Esophagus (tissue), 2 donors: ENCODE measurements at regions not wholly inside any gene's neighbourhood (a gene's known extent, or its start where the extent isn't known, plus 50 kb on each side); places are given as distances from the start of the nearest gene placed in this dataset.

Experiments
- H3K27ac ChIP-seq, 2 donors: one replicate each; pipeline ENCODE4 v1.5.1; 2013; ENCODE audit warnings: low read depth in 2 of 2, mild to moderate bottlenecking in 2 of 2, inconsistent platforms in 1 of 2, low read length in 1 of 2, moderate library complexity in 1 of 2
- H3K27me3 ChIP-seq, 2 donors: one replicate each; pipeline ENCODE4 v1.6.1; 2013; ENCODE audit warnings: low read length in 2 of 2, control low read depth in 1 of 2, mild to moderate bottlenecking in 1 of 2; ENCODE audit not compliant: insufficient read depth in 2 of 2, control insufficient read depth in 1 of 2
- H3K36me3 ChIP-seq, 2 donors: one replicate each; pipeline ENCODE4 v1.6.1; 2013; ENCODE audit warnings: low read length in 1 of 2; ENCODE audit not compliant: control insufficient read depth in 2 of 2, insufficient read depth in 2 of 2
- H3K4me1 ChIP-seq, 2 donors: one replicate each; pipeline ENCODE4 v1.6.1; 2013; ENCODE audit warnings: low read length in 1 of 2; ENCODE audit not compliant: control insufficient read depth in 2 of 2, insufficient read depth in 2 of 2
- H3K4me3 ChIP-seq, 2 donors: one replicate each; pipeline ENCODE4 v1.5.1; 2013; ENCODE audit warnings: low read length in 2 of 2, mild to moderate bottlenecking in 2 of 2, low read depth in 1 of 2, moderate library complexity in 1 of 2
- H3K9me3 ChIP-seq, 2 donors: one replicate each; pipeline ENCODE4 v1.6.1; 2013; ENCODE audit warnings: mild to moderate bottlenecking in 2 of 2, low read depth in 1 of 2, low read length in 1 of 2, moderate library complexity in 1 of 2; ENCODE audit not compliant: control insufficient read depth in 2 of 2, insufficient read depth in 1 of 2
- WGBS, 2 donors: extraction: QIAGEN DNeasy Blood & Tissue Kit; methylation state at CpG; one replicate each; pipeline ENCODE4 v1.1.7; 2013; 5-methylcytosine and 5-hydroxymethylcytosine counted together
- donor health status: healthy with polysubstance abuse.
- donor health status: Bipolar disorder and iron deficiency.

- no peaks in the 10 kb centered on the region for H3K9me3 ChIP-seq
- H3K36me3 ChIP-seq: no peaks in the 10 kb centered on the region
- no peaks in the 10 kb centered on the region for H3K27me3 ChIP-seq
- no peaks in the 10 kb centered on the region for H3K4me1 ChIP-seq
- 88 to 94% methylated on average over 1 of the region's 1 CpG for WGBS, 2 donors
- no peak overlapping the region for H3K27ac ChIP-seq
- H3K4me3 ChIP-seq: no peak overlapping the region
Measured at GRCh38 chr6:43952746-43953145, 174.5 kb downstream of the MRPL14 start.

GRCh38 chr6:43951756-43952675 lies 175.2 kb downstream of the MRPL14 start:
- Histone ChIP-seq H3K4me3 (no peak overlapping the region), H3K27me3 (no peaks in the 10 kb centered on the region), H3K9me3 (no peaks in the 10 kb centered on the region), H3K4me1 (no peaks in the 10 kb centered on the region), H3K36me3 (no peaks in the 10 kb centered on the region), H3K27ac (no peak overlapping the region)
- 87 to 90% methylated on average over 8 of the region's 8 CpGs for WGBS, 2 donors

GRCh38 chr6:43951063-43951755 lies 176.0 kb downstream of the MRPL14 start:
- Histone ChIP-seq H3K4me1 (no peaks in the 10 kb centered on the region), H3K4me3 (no peak overlapping the region), H3K27me3 (no peaks in the 10 kb centered on the region), H3K9me3 (peaks cover 0 to under 1% of the 10 kb centered on the region in 2 donors), H3K27ac (no peak overlapping the region), H3K36me3 (no peaks in the 10 kb centered on the region)
- 62 to 80% methylated on average over 5 of the region's 5 CpGs for WGBS, 2 donors

- WGBS, 2 donors: 86 to 93% methylated on average over 3 of the region's 3 CpGs
- Histone ChIP-seq H3K4me3 (no peak overlapping the region), H3K27me3 (no peaks in the 10 kb centered on the region), H3K9me3 (peaks cover 0 to 3% of the 10 kb centered on the region in 2 donors), H3K36me3 (no peaks in the 10 kb centered on the region), H3K4me1 (no peaks in the 10 kb centered on the region), H3K27ac (no peak overlapping the region)
Measured at GRCh38 chr6:43950731-43951062, 176.6 kb downstream of the MRPL14 start.

GRCh38 chr6:43950051-43950605 lies 177.1 kb downstream of the MRPL14 start:
- no peak overlapping the region for H3K27ac ChIP-seq

GRCh38 chr6:43949551-43949991 lies 177.7 kb downstream of the MRPL14 start:
- whole genome bisulfite sequencing, 2 donors: 88 to 94% methylated on average over 2 of the region's 2 CpGs
- no peak overlapping the region for H3K27ac ChIP-seq
- no peaks in the 10 kb centered on the region for H3K27me3 ChIP-seq
- H3K4me3 ChIP-seq: no peak overlapping the region
- no peaks in the 10 kb centered on the region for H3K4me1 ChIP-seq
- H3K9me3 ChIP-seq: peaks cover 3% of the 10 kb centered on the region in 2 donors
- H3K36me3 ChIP-seq: no peaks in the 10 kb centered on the region

More at GRCh38 chr6:43950051-43950605, 177.1 kb downstream of the MRPL14 start:
- peaks cover 0 to 3% of the 10 kb centered on the region in 2 donors for H3K9me3 ChIP-seq
- no peaks in the 10 kb centered on the region for H3K27me3 ChIP-seq
- 89 to 91% methylated on average over 11 of the region's 11 CpGs for WGBS, 2 donors
- H3K36me3 ChIP-seq: no peaks in the 10 kb centered on the region
- H3K4me3 ChIP-seq: no peak overlapping the region
- H3K4me1 ChIP-seq: no peaks in the 10 kb centered on the region

GRCh38 chr6:43948527-43949485 lies 178.4 kb downstream of the MRPL14 start:
- Histone ChIP-seq H3K27ac (no peak overlapping the region), H3K4me1 (no peaks in the 10 kb centered on the region), H3K4me3 (no peak overlapping the region), H3K36me3 (no peaks in the 10 kb centered on the region), H3K27me3 (no peaks in the 10 kb centered on the region), H3K9me3 (peaks cover 3% of the 10 kb centered on the region in 2 donors)
- 89 to 92% methylated on average over 5 of the region's 5 CpGs for WGBS, 2 donors

- 92 to 93% methylated on average over 3 of the region's 3 CpGs for WGBS, 2 donors
- Histone ChIP-seq H3K36me3 (no peaks in the 10 kb centered on the region), H3K27me3 (no peaks in the 10 kb centered on the region), H3K27ac (no peak overlapping the region), H3K4me1 (no peaks in the 10 kb centered on the region), H3K4me3 (no peak overlapping the region), H3K9me3 (peaks cover 3% of the 10 kb centered on the region in 2 donors)
Measured at GRCh38 chr6:43947860-43948259, 177.8 kb downstream of the VEGFA start.
